ENCODE measurements at regions not wholly inside any gene's neighbourhood (a gene's known extent, or its start where the extent isn't known, plus 50 kb on each side); places are given as distances from the start of the nearest gene placed in this dataset.

DNA sequence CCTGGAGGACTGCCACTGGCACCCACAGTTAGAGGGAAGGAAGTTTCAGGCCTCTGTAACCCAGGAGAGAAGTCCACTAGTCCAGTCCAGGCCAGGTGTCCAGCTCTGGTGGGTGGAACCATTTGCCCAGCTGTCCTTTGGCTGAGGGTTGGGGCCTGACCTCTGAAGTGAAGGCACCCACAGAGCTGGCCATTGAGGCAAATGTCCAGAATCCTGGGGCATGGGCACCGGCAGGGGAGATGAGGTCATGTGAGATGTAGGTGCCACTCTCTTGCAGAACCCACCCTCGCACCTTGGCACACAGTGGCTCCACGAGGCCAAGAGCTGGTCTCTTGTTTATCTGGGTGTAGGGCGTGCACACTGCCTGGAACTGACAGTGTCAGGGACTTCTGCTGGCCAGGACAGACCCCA lies 162.8 kb downstream of the SMAD6 start:
- H3K79me2 ChIP-seq (ENCODE audit: insufficient read depth, low read length): no peaks in the 10 kb centered on the region
- TF ChIP-seq, protein P1, sequence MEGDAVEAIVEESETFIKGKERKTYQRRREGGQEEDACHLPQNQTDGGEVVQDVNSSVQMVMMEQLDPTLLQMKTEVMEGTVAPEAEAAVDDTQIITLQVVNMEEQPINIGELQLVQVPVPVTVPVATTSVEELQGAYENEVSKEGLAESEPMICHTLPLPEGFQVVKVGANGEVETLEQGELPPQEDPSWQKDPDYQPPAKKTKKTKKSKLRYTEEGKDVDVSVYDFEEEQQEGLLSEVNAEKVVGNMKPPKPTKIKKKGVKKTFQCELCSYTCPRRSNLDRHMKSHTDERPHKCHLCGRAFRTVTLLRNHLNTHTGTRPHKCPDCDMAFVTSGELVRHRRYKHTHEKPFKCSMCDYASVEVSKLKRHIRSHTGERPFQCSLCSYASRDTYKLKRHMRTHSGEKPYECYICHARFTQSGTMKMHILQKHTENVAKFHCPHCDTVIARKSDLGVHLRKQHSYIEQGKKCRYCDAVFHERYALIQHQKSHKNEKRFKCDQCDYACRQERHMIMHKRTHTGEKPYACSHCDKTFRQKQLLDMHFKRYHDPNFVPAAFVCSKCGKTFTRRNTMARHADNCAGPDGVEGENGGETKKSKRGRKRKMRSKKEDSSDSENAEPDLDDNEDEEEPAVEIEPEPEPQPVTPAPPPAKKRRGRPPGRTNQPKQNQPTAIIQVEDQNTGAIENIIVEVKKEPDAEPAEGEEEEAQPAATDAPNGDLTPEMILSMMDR (conservative IDR thresholded peaks at IDR 0.05; ENCODE audit: low read length): no peak
- no peak for TF ChIP-seq EZH2phosphoT487 (IDR thresholded peaks at IDR 0.05; ENCODE audit: borderline replicate concordance)

DNA sequence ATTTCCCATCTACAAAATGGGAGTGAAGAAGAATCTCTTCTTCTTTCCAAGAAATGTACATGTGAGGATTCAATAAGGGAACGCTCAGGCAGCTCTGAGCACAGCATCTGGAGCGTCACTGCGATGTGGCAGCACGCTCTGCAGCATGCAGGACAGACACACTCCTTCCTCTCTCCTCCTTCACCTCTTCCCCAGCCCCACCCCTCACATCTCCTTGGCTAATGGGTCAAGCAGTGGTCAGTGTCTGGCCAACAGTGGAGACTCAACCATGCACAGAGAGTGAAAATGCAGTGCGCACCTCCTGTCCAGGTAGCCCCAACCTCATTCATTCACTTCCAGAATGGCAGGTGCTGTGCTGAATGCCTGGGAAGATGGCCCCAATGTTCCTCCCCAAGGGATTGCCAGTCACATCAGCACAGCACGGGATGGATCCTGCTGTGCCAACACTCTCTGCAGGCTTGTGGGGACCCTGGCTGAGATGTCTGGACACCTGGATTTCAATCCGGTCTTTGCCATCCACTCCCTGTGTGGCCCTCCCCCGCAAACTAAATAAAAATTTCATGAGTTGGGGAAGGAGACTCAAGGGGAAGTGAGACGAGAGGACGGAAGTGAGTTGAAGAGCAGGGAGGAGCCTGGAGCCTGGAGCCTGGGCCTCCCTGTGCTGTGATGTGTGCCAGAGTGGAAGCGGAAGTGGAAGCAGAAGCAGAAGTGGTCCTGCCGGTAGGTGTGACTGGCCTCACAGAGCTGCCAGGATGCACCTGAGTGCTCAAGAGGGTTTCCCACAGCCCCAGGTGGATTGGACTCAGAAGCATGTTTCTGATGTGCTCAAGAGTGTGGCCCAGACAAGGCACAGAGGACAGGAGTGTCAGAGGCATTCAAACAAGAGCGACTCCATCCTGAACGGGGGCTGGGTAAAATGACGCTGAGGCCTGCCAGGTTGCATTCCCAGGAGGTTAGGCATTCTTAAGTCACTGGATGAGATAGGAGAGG lies 163.9 kb downstream of the SMAD6 start:
- H3K4me3 ChIP-seq (ENCODE audit: low read length, poor library complexity, severe bottlenecking): no peak overlapping the region
- H2AFZ ChIP-seq (ENCODE audit: low read length): no peak overlapping the region
- no peaks in the 10 kb centered on the region for H3K9me2 ChIP-seq (replicated peaks; ENCODE audit: low read depth, low read length)
- no peaks in the 10 kb centered on the region for H3K4me1 ChIP-seq (ENCODE audit: insufficient read depth, low read length, poor library complexity, severe bottlenecking)
- H3K4me2 ChIP-seq (ENCODE audit: low read depth, low read length, poor library complexity, severe bottlenecking): no peak overlapping the region
- no peaks in the 10 kb centered on the region for H3K27me3 ChIP-seq (ENCODE audit: insufficient read depth, low read length, poor library complexity, severe bottlenecking)
- H4K20me1 ChIP-seq (ENCODE audit: insufficient read depth, low read length, poor library complexity, severe bottlenecking): no peaks in the 10 kb centered on the region
- no peaks in the 10 kb centered on the region for H3K9me3 ChIP-seq (ENCODE audit: insufficient read depth, low read depth, low read length)
- no peaks in the 10 kb centered on the region for H3K36me3 ChIP-seq (ENCODE audit: insufficient read depth, low read length)
- H3K79me2 ChIP-seq (ENCODE audit: insufficient read depth, low read length): no peaks in the 10 kb centered on the region
- TF ChIP-seq, protein P1 (conservative IDR thresholded peaks at IDR 0.05; ENCODE audit: low read length): no peak
- no peak for TF ChIP-seq EZH2phosphoT487 (IDR thresholded peaks at IDR 0.05; ENCODE audit: borderline replicate concordance)
- H3F3A ChIP-seq (ENCODE audit: low read depth): no peaks in the 10 kb centered on the region
- H3K9ac ChIP-seq (ENCODE audit: low read depth, low read length, poor library complexity, severe bottlenecking): no peak overlapping the region

More for the DNA sequence above, 162.8 kb downstream of the SMAD6 start:
- no peaks in the 10 kb centered on the region for H3F3A ChIP-seq (ENCODE audit: low read depth)
- H3K9me3 ChIP-seq (ENCODE audit: insufficient read depth, low read depth, low read length): no peaks in the 10 kb centered on the region
- H3K4me1 ChIP-seq (ENCODE audit: insufficient read depth, low read length, poor library complexity, severe bottlenecking): no peaks in the 10 kb centered on the region
- no peaks in the 10 kb centered on the region for H4K20me1 ChIP-seq (ENCODE audit: insufficient read depth, low read length, poor library complexity, severe bottlenecking)
- no peaks in the 10 kb centered on the region for H3K9me2 ChIP-seq (replicated peaks; ENCODE audit: low read depth, low read length)
- no peak overlapping the region for H3K4me2 ChIP-seq (ENCODE audit: low read depth, low read length, poor library complexity, severe bottlenecking)
- H3K4me3 ChIP-seq (ENCODE audit: low read length, poor library complexity, severe bottlenecking): no peak overlapping the region
- H3K36me3 ChIP-seq (ENCODE audit: insufficient read depth, low read length): no peaks in the 10 kb centered on the region
- no peak overlapping the region for H2AFZ ChIP-seq (ENCODE audit: low read length)
- no peaks in the 10 kb centered on the region for H3K27me3 ChIP-seq (ENCODE audit: insufficient read depth, low read length, poor library complexity, severe bottlenecking)
- H3K9ac ChIP-seq (ENCODE audit: low read depth, low read length, poor library complexity, severe bottlenecking): no peak overlapping the region

DNA sequence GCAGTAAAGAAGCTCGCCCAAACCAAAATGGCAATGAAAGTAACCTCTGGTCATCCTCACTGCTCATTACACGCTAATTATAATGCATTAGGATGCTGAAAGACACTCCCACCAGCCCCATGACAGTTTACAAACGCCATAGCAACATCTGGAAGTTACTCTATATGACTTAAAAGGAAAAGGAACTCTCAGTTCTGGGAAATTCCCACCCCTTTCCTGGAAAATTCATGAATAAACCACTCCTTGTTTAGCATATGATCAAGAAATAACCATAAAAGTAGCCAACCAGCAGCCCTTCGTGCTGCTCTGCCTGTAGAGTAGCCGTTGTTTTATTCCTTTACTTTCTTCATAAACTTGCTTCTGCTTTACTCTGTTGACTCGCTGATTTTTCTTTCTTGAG lies 164.6 kb downstream of the SMAD6 start:
- Histone ChIP-seq H3F3A (ENCODE audit: low read depth) (no peaks in the 10 kb centered on the region), H3K79me2 (ENCODE audit: insufficient read depth, low read length) (no peaks in the 10 kb centered on the region), H3K4me3 (ENCODE audit: low read length, poor library complexity, severe bottlenecking) (no peak overlapping the region), H3K36me3 (ENCODE audit: insufficient read depth, low read length) (no peaks in the 10 kb centered on the region), H3K9ac (ENCODE audit: low read depth, low read length, poor library complexity, severe bottlenecking) (no peak overlapping the region), H2AFZ (ENCODE audit: low read length) (no peak overlapping the region), H3K9me3 (ENCODE audit: insufficient read depth, low read depth, low read length) (no peaks in the 10 kb centered on the region), H3K27me3 (ENCODE audit: insufficient read depth, low read length, poor library complexity, severe bottlenecking) (no peaks in the 10 kb centered on the region), H3K4me2 (ENCODE audit: low read depth, low read length, poor library complexity, severe bottlenecking) (no peak overlapping the region), H3K9me2 (replicated peaks; ENCODE audit: low read depth, low read length) (no peaks in the 10 kb centered on the region), H3K4me1 (ENCODE audit: insufficient read depth, low read length, poor library complexity, severe bottlenecking) (no peaks in the 10 kb centered on the region), H4K20me1 (ENCODE audit: insufficient read depth, low read length, poor library complexity, severe bottlenecking) (no peaks in the 10 kb centered on the region)
- no peak for TF ChIP-seq EZH2phosphoT487 (IDR thresholded peaks at IDR 0.05; ENCODE audit: borderline replicate concordance)
- TF ChIP-seq, protein P1 (conservative IDR thresholded peaks at IDR 0.05; ENCODE audit: low read length): no peak
